CD4-positive, alpha-beta T cell treated with Interleukin-15 for 4 hours (primary cell): ENCODE measurements at regions not wholly inside any gene's neighbourhood (a gene's known extent, or its start where the extent isn't known, plus 50 kb on each side); places are given as distances from the start of the nearest gene placed in this dataset.

Experiments used
- DNase-seq: peaks from one replicate; pipeline ENCODE4 v3.0.0-alpha.2; 2020; ENCODE audit warnings: low spot score

- DNase-seq: no peak
Observed at GRCh38 chr13:33466262-33466661, 180.7 kb upstream of the STARD13 start.

GRCh38 chr13:33467556-33467955 is 182.0 kb upstream of the STARD13 start:
- DNase-seq: no peak

- DNase-seq: no peak
Observed at GRCh38 chr13:33471204-33471603, 185.6 kb upstream of the STARD13 start.

GRCh38 chr13:33472446-33472845 is 186.9 kb upstream of the STARD13 start:
- DNase-seq: no peak

- no peak for DNase-seq
Observed at GRCh38 chr13:33479105-33479504, 193.6 kb upstream of the STARD13 start.

- no peak for DNase-seq
Observed at GRCh38 chr13:33480561-33480960, 195.0 kb upstream of the STARD13 start.

- DNase-seq: no peak
Observed at GRCh38 chr13:33483471-33483870, 197.9 kb upstream of the STARD13 start.

- no peak for DNase-seq
Observed at GRCh38 chr13:33485247-33485646, 199.7 kb upstream of the STARD13 start.

- DNase-seq: no peak
Observed at GRCh38 chr13:33487575-33488243, 202.2 kb upstream of the STARD13 start.

GRCh38 chr13:33489563-33489962 is 204.0 kb upstream of the STARD13 start:
- DNase-seq: no peak

GRCh38 chr13:33490461-33491327 is 205.1 kb upstream of the STARD13 start:
- DNase-seq: no peak

GRCh38 chr13:33493672-33494365 is 208.3 kb upstream of the STARD13 start:
- DNase-seq: no peak

- no peak for DNase-seq
Observed at GRCh38 chr13:33494596-33495204, 209.1 kb upstream of the STARD13 start.

GRCh38 chr13:33496336-33496735 is 210.8 kb upstream of the STARD13 start:
- no peak for DNase-seq

GRCh38 chr13:33497146-33497845 is 211.7 kb upstream of the STARD13 start:
- no peak for DNase-seq

- no peak for DNase-seq
Observed at GRCh38 chr13:33508060-33508459, 222.5 kb upstream of the STARD13 start.

GRCh38 chr13:33509642-33510229 is 224.2 kb upstream of the STARD13 start:
- no peak for DNase-seq

GRCh38 chr13:33510350-33510970 is 224.9 kb upstream of the STARD13 start:
- no peak for DNase-seq

- DNase-seq: no peak
Observed at GRCh38 chr13:33512880-33513554, 227.5 kb upstream of the STARD13 start.

GRCh38 chr13:33514362-33514761 is 228.8 kb upstream of the STARD13 start:
- no peak for DNase-seq
